ENCODE measurements at regions not wholly inside any gene's neighbourhood (a gene's known extent, or its start where the extent isn't known, plus 50 kb on each side); places are given as distances from the start of the nearest gene placed in this dataset.

DNA sequence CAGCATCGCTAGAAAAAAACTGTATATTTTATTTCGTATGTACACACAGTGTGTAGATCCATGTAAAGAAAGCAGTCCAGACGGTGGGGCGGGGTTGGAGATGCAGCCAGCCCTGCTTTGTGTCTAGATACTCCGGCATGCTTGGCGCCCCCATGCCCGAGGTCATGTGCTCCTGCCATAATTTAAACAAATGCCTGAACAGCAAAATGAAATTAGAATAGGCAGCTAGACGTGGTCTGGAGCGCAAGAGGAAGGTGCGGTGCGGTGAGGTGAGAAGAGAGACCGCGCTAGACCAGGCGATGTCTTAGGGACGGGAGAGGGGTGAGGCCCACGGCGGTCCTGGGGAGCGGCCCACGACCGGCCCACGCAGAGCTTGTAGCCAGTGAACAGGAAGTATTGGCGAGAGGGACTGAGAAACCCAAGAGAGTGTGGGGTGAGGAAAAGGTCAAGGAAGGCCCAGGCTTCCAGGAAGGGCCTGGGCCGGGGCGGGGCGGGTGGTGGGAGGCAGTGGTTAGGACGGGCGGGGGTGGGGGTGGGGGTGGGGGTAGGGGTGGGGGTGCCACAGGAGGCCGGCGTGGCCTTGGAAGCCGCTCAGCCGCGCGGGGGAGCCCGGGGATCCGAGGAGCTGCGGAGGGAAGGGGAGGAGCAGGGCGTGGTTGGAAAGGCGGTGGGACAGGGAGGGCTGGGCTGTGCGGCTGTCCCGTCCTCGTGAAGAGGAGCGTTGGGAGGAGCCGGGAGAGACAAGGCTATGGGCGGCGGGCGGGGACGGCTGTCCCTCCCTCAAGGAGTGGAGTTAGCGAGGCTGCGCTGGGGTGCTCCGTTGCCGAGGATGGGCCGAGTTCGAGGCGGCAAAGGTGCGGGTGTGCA, 254.7 kb upstream of the SGCG start:
- no peak for TF ChIP-seq POLR2A (IDR thresholded peaks at IDR 0.05)
- TF ChIP-seq, protein P1, sequence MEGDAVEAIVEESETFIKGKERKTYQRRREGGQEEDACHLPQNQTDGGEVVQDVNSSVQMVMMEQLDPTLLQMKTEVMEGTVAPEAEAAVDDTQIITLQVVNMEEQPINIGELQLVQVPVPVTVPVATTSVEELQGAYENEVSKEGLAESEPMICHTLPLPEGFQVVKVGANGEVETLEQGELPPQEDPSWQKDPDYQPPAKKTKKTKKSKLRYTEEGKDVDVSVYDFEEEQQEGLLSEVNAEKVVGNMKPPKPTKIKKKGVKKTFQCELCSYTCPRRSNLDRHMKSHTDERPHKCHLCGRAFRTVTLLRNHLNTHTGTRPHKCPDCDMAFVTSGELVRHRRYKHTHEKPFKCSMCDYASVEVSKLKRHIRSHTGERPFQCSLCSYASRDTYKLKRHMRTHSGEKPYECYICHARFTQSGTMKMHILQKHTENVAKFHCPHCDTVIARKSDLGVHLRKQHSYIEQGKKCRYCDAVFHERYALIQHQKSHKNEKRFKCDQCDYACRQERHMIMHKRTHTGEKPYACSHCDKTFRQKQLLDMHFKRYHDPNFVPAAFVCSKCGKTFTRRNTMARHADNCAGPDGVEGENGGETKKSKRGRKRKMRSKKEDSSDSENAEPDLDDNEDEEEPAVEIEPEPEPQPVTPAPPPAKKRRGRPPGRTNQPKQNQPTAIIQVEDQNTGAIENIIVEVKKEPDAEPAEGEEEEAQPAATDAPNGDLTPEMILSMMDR (IDR thresholded peaks at IDR 0.05): no peak
